Uterus (tissue), 2 donors: ENCODE measurements at regions not wholly inside any gene's neighbourhood (a gene's known extent, or its start where the extent isn't known, plus 50 kb on each side); places are given as distances from the start of the nearest gene placed in this dataset.

Experiments used
- CTCF ChIP-seq, 4 experiments: fragments of 200-600 bp in 2 of 4; fragments of 450-650 bp in 2 of 4; sonication (generic) in 2 of 4; IDR thresholded peaks; one replicate each; pipeline ENCODE4 v1.5.1; 2016 to 2019; ENCODE audit warnings: antibody characterized with exemption in 4 of 4, mild to moderate bottlenecking in 2 of 4, moderate library complexity in 1 of 4
- POLR2A ChIP-seq, 2 donors: fragments of 450-650 bp; IDR thresholded peaks; one replicate each; pipeline ENCODE4 v1.6.1; 2016; ENCODE audit warnings: antibody characterized with exemption in 2 of 2, mild to moderate bottlenecking in 1 of 2, moderate library complexity in 1 of 2

- TF ChIP-seq CTCF (IDR thresholded peaks at IDR 0.05), result no peak
- TF ChIP-seq POLR2A (IDR thresholded peaks at IDR 0.05), result no peak
These were observed 462.5 kb downstream of the KLF12 start for GRCh38 chr13:73671732-73672131.
